T-helper 1 cell treated with Interleukin-12 subunit alpha and Interleukin-12 subunit beta and Interleukin-4 antibody, amounts not matched to agents 30 ng/mL and 1 ng/mL, for 36 hours (primary cell): ENCODE measurements at regions not wholly inside any gene's neighbourhood (a gene's known extent, or its start where the extent isn't known, plus 50 kb on each side); places are given as distances from the start of the nearest gene placed in this dataset.

Experiments
- intact Hi-C: fragments of 100-400 bp; cut with micrococcal nuclease; formaldehyde crosslinking; loops from one replicate; pipeline ENCODE4 v1.15.1; 2024

GRCh38 chr21:28877318-28877884, 115.3 kb downstream of the LTN1 start:
- intact Hi-C loops: no loop called here

- intact Hi-C loops: no loop called here
Observed at GRCh38 chr21:28875078-28875477, 117.6 kb downstream of the LTN1 start.

- intact Hi-C loops: no loop called here
Observed at GRCh38 chr21:28872218-28872617, 120.5 kb downstream of the LTN1 start.

GRCh38 chr21:28871388-28872010, 121.2 kb downstream of the LTN1 start:
- intact Hi-C loops: no loop called here

GRCh38 chr21:28867401-28867800, 125.3 kb downstream of the LTN1 start:
- intact Hi-C loops: no loop called here

- intact Hi-C loops: no loop called here
Observed at GRCh38 chr21:28865488-28866186, 127.0 kb downstream of the LTN1 start.

- intact Hi-C loops: no loop called here
Observed at GRCh38 chr21:28858424-28858823, 134.3 kb downstream of the LTN1 start.

GRCh38 chr21:28857752-28858151, 134.9 kb downstream of the LTN1 start:
- intact Hi-C loops: no loop called here

GRCh38 chr21:28856588-28857250, 136.0 kb downstream of the LTN1 start:
- intact Hi-C loops: no loop called here

GRCh38 chr21:28852706-28853105, 140.0 kb downstream of the LTN1 start:
- intact Hi-C loops: no loop called here

GRCh38 chr21:28851645-28852044, 141.0 kb downstream of the LTN1 start:
- intact Hi-C loops: no loop called here

GRCh38 chr21:28839237-28839636, 153.4 kb downstream of the LTN1 start:
- intact Hi-C loops: loop anchor here (5.0 to 10.0 kb wide), 4 partner anchors 234 to 1997 kb away; partner anchors contain the start of gene BACH1

GRCh38 chr21:28837426-28837825, 155.3 kb downstream of the LTN1 start:
- intact Hi-C loops: loop anchor here (1.0 to 10.0 kb wide), 7 partner anchors 48 to 1995 kb away; partner anchors contain the start of genes BACH1 and USP16

GRCh38 chr21:28836588-28836987, 156.1 kb downstream of the LTN1 start:
- intact Hi-C loops: loop anchor here (1.0 to 10.0 kb wide), 8 partner anchors 92 to 1994 kb away; partner anchors contain the start of genes BACH1, CCT8 and USP16

GRCh38 chr21:28834335-28835238, 158.1 kb downstream of the LTN1 start:
- intact Hi-C loops: loop anchor here (5.0 to 10.0 kb wide), 5 partner anchors 108 to 1992 kb away; partner anchors contain the start of gene BACH1

GRCh38 chr21:28833609-28834008, 159.1 kb downstream of the LTN1 start:
- intact Hi-C loops: loop anchor here (5.0 to 10.0 kb wide), 2 partner anchors 109 to 229 kb away; no protein-coding TSS in a partner anchor

- intact Hi-C loops: loop anchor here (5.0 to 10.0 kb wide), 2 partner anchors 109 to 228 kb away; no protein-coding TSS in a partner anchor
Observed at GRCh38 chr21:28833182-28833581, 159.5 kb downstream of the LTN1 start.

GRCh38 chr21:28832715-28833061, 160.0 kb downstream of the LTN1 start:
- intact Hi-C loops: loop anchor here (1.0 to 10.0 kb wide), 5 partner anchors 8 to 228 kb away; a partner anchor contains a TSS

- intact Hi-C loops: loop anchor here (1.0 to 10.0 kb wide), 5 partner anchors 8 to 227 kb away; a partner anchor contains a TSS
Observed at GRCh38 chr21:28832013-28832714, 160.5 kb downstream of the LTN1 start.

GRCh38 chr21:28828981-28829380, 163.7 kb downstream of the LTN1 start:
- intact Hi-C loops: no loop called here
